ENCODE measurements at regions not wholly inside any gene's neighbourhood (a gene's known extent, or its start where the extent isn't known, plus 50 kb on each side); places are given as distances from the start of the nearest gene placed in this dataset.

DNA sequence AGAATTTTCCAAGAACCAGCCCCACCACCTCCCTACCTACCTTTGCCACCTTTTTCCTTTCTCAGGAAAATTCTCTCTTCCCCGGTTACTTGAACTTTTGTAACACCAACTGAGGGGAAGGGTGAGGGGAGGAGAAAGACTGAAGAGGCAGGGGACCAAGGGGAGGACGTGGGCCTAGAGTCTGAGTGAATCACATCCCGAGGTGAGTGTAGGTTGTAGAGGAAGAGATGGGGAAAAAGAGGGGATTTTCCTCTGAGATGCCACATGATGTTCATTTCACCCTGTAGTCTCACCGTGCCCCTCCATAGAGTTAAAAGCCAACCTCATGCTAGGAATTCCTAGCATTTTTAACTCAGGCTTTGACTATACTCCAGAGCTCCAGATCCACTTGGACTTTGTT lies 311.8 kb downstream of the RPAP3 start:
- H3K36me3 ChIP-seq: no peaks in the 10 kb centered on the region
- no peak overlapping the region for H3K27ac ChIP-seq
- no peak for ATAC-seq
- TF ChIP-seq, protein P1, sequence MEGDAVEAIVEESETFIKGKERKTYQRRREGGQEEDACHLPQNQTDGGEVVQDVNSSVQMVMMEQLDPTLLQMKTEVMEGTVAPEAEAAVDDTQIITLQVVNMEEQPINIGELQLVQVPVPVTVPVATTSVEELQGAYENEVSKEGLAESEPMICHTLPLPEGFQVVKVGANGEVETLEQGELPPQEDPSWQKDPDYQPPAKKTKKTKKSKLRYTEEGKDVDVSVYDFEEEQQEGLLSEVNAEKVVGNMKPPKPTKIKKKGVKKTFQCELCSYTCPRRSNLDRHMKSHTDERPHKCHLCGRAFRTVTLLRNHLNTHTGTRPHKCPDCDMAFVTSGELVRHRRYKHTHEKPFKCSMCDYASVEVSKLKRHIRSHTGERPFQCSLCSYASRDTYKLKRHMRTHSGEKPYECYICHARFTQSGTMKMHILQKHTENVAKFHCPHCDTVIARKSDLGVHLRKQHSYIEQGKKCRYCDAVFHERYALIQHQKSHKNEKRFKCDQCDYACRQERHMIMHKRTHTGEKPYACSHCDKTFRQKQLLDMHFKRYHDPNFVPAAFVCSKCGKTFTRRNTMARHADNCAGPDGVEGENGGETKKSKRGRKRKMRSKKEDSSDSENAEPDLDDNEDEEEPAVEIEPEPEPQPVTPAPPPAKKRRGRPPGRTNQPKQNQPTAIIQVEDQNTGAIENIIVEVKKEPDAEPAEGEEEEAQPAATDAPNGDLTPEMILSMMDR (IDR thresholded peaks at IDR 0.05): no peak
- no peak overlapping the region for H3K4me3 ChIP-seq
- H3K4me1 ChIP-seq: no peaks in the 10 kb centered on the region
- FAIRE-seq: no peak
- intact Hi-C loops (cut with DNase I): no loop called here
- H3K27me3 ChIP-seq: no peaks in the 10 kb centered on the region
- H3K9me3 ChIP-seq: no peaks in the 10 kb centered on the region
- no peak for DNase-seq
- WGBS, 2 donors: 73 to 75% methylated on average over 4 of the region's 4 CpGs

DNA sequence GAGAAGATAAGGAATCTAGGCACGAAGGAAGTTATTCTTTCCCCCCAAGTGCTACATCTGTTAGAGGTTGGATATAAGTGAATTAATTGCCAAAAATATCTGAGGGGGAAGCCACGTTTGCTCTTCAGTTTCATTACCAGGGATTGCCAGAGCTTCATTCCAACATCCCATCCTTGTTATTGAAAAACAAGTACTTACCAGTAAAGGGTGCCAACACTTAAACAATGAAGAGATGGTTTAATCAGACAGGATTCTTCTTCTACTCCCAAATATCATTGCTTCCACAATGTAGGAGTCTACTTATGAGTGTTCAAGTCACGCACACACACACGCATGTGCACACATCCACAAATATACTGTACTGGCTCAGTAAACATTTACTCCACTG lies 312.4 kb downstream of the RPAP3 start:
- 48 to 58% methylated on average over 4 of the region's 4 CpGs for WGBS, 2 donors
- TF ChIP-seq, protein P1 (IDR thresholded peaks at IDR 0.05): no peak
- ATAC-seq (no peak), DNase-seq (no peak), FAIRE-seq (no peak)
- intact Hi-C loops (cut with DNase I): no loop called here
- Histone ChIP-seq H3K27me3 (no peaks in the 10 kb centered on the region), H3K4me1 (no peaks in the 10 kb centered on the region), H3K36me3 (no peaks in the 10 kb centered on the region), H3K27ac (no peak overlapping the region), H3K9me3 (no peaks in the 10 kb centered on the region), H3K4me3 (no peak overlapping the region)

DNA sequence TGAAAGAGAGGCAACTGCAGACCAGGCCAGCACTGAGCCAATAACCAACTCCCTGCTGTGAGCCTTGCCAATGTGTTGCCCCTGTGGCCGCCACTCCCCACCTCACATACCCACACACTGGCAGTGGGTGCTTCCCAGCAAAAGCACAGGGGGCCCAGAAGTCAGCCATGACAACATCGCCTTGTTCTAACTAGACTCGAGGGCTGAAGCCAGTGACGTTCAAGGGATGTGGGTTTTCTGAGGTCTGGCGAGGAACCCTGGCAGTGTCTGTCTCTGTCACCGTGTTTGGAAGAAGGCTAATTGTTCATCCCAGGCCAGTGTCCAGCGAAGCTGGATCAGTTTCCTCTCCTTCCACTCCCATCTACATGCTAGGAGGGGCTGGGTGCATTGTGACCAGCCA lies 311.8 kb upstream of the AMIGO2 start:
- H3K4me1 ChIP-seq: no peaks in the 10 kb centered on the region
- H3K27ac ChIP-seq: no peak overlapping the region
- TF ChIP-seq, protein P1 (IDR thresholded peaks at IDR 0.05): no peak
- no peak overlapping the region for H3K4me3 ChIP-seq
- no peaks in the 10 kb centered on the region for H3K9me3 ChIP-seq
- no peaks in the 10 kb centered on the region for H3K36me3 ChIP-seq
- ATAC-seq: peak in 1 of 4 donors; percentile 20
- H3K27me3 ChIP-seq: no peaks in the 10 kb centered on the region
- no peak for DNase-seq
- 81 to 83% methylated on average over 7 of the region's 7 CpGs for WGBS, 2 donors
- FAIRE-seq: no peak
- intact Hi-C loops (cut with DNase I): no loop called here

DNA sequence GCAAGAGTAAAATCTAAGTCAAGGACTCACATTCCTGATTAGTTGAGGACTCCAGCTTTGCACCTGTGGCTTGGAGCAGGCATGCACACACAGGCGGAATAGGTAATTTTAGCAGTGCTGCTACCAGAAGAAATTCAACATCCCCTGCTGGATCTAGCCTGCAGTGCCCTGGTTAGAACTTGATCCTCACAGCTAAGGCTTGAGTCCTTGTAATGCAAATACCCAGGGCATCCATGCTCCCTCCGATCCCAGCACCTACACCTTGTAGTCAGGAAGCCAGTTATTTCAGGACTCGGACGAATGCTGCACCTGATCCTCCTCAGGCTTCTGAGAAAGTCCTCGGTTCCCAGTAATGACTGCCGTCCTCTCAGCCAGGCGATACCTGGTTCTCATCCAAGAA lies 309.0 kb upstream of the AMIGO2 start:
- DNase-seq (no peak), FAIRE-seq (no peak), ATAC-seq (no peak)
- H3K27me3 ChIP-seq: no peaks in the 10 kb centered on the region
- H3K4me1 ChIP-seq: peaks cover 0 to 8% (median 0%) of the 10 kb centered on the region in 3 donors
- no peaks in the 10 kb centered on the region for H3K36me3 ChIP-seq
- intact Hi-C loops (cut with DNase I): no loop called here
- whole genome bisulfite sequencing, 2 donors: 68 to 76% methylated on average over 7 of the region's 7 CpGs
- TF ChIP-seq, protein P1 (IDR thresholded peaks at IDR 0.05): no peak
- no peaks in the 10 kb centered on the region for H3K9me3 ChIP-seq
- no peak overlapping the region for H3K4me3 ChIP-seq
- no peak overlapping the region for H3K27ac ChIP-seq

DNA sequence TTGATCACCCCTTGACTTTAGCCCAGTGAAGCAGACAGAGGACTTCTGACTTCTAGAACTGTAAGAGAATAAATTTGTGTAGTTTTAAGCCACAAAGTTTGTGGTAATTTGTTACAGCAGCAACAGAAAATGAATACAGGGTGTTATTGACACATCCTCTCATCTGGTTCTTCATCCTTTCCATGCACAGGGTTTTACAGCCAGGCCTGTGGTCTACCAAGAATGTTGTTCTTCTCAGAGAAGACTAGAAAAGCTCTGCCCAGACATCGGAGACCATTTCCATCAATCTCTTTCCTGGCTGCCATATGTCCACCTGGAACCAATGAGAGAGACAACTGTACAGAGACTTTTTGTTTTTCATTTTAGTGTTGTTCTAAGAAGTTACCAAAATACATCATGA lies 308.2 kb upstream of the AMIGO2 start:
- WGBS, 2 donors: 85 to 89% methylated on average over 1 of the region's 1 CpG
- ATAC-seq (no peak), DNase-seq (no peak), FAIRE-seq (no peak)
- H3K27ac ChIP-seq: no peak overlapping the region
- no peak overlapping the region for H3K4me3 ChIP-seq
- no peaks in the 10 kb centered on the region for H3K9me3 ChIP-seq
- H3K36me3 ChIP-seq: no peaks in the 10 kb centered on the region
- intact Hi-C loops (cut with DNase I): no loop called here
- H3K27me3 ChIP-seq: no peaks in the 10 kb centered on the region
- H3K4me1 ChIP-seq: peaks cover 0 to 10% (median 0%) of the 10 kb centered on the region in 3 donors
- TF ChIP-seq, protein P1 (IDR thresholded peaks at IDR 0.05): no peak
